NB4 (cell line): ENCODE measurements at regions not wholly inside any gene's neighbourhood (a gene's known extent, or its start where the extent isn't known, plus 50 kb on each side); places are given as distances from the start of the nearest gene placed in this dataset.

Experiments used
- CTCF ChIP-seq: IDR thresholded peaks from one replicate; pipeline ENCODE4 v1.5.1; 2012; ENCODE audit warnings: low read depth, low read length
- POLR2A ChIP-seq: IDR thresholded peaks from 2 replicates; pipeline ENCODE4 v1.6.1; 2011; ENCODE audit warnings: mild to moderate bottlenecking; ENCODE audit not compliant: insufficient read length; ENCODE audit errors: extremely low read depth

GRCh38 chr10:2919016-2919415, 148.3 kb upstream of the PFKP start:
- no peak for TF ChIP-seq CTCF
- TF ChIP-seq POLR2A = no peak
